ENCODE measurements at regions not wholly inside any gene's neighbourhood (a gene's known extent, or its start where the extent isn't known, plus 50 kb on each side); places are given as distances from the start of the nearest gene placed in this dataset.

GRCh38 chr10:132486539-132487121, 51.0 kb upstream of the INPP5A start:
- no peak for DNase-seq

DNA sequence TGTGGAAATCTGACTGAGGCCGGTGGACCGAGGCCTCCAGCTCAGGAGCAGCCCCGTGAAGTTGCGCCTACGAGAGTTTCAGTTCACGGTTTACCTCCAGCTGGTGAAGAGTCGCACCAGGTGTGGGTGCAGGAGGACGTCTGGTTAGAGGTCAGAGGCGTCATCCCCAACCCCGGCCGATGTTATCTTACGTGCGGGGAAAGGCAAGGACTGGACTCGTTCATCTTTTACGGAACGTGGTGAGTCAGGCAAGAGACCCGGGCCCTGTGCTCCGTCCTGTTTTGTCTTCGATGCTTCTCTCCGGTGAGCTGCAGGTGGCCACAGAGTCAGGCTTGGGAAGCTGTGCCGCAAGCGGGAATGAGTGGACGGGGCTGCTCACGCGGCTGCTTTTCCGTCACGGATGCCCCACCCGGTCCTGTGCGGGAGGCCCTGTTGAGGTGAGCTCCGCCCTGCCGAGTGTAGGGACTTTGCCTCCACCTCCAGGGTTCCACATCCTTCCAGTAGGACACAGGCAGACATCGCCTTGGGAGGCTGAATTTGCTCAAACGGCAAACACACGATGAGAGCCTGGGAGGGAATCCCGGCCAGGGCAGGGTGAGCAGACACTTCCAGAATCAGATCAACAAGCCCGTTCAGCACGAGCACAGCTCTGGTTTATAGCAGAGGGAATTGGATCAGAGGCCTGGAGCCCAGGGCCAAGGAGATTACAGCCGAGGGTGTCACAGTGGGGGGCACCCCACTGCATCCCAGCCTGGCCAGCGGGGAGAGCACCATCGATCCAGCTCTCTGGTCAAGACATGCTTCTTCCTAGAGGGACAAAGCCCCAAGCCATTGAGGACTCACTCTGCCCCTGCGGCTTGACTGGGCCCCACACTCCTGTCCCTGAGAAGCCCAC, 50.1 kb upstream of the INPP5A start:
- DNase-seq = no peak

Measured in NCI-H1436 treated with DMSO at 0.1 percent for 48 hours (cell line).